Mucosa of descending colon (tissue), 3 donors: ENCODE measurements at regions not wholly inside any gene's neighbourhood (a gene's known extent, or its start where the extent isn't known, plus 50 kb on each side); places are given as distances from the start of the nearest gene placed in this dataset.

Experiments
- ATAC-seq: fragments of 200-7000 bp; cut with Tn5 transposase; one replicate; pipeline ENCODE4 v1.9.1; 2020; ENCODE audit warnings: mild to moderate bottlenecking, moderate library complexity
- DNase-seq, 3 donors: peaks; one replicate each; pipeline ENCODE4 v3.0.0-alpha.2; 2020
- H3K36me3 ChIP-seq: fragments of 200-600 bp; one replicate; pipeline ENCODE4 v1.8.0; 2021; ENCODE audit warnings: low read depth, mild to moderate bottlenecking
- H3K4me1 ChIP-seq: fragments of 200-600 bp; one replicate; pipeline ENCODE4 v1.8.0; 2021; ENCODE audit warnings: low read depth, mild to moderate bottlenecking
- H3K4me3 ChIP-seq: fragments of 200-600 bp; one replicate; pipeline ENCODE4 v1.8.0; 2021; ENCODE audit warnings: mild to moderate bottlenecking
- H3K9me3 ChIP-seq: fragments of 200-600 bp; one replicate; pipeline ENCODE4 v1.8.0; 2021; ENCODE audit warnings: mild to moderate bottlenecking
- CTCF ChIP-seq: fragments of 200-600 bp; IDR thresholded peaks from one replicate; pipeline ENCODE4 v1.8.0; 2022; ENCODE audit warnings: antibody characterized with exemption, mild to moderate bottlenecking
- intact Hi-C, 2 donors: fragments of 100-400 bp; cut with DNase I in 1 of 2; cut with micrococcal nuclease in 1 of 2; formaldehyde crosslinking; loops; one replicate each; pipeline versions ENCODE4 v1.11.0 to v1.11.1; 2022; cut with DNase I, micrococcal nuclease
- donor health status: DM: no; HTN: no; CAD: no; lungs with moderate emphysema.
- donor health status: DM: no; HTN: no; CAD: no.
- donor health status: DM: no; HTN: yes; CAD: no.

GRCh38 chr2:67856866-67857265 lies 205.9 kb downstream of the C1D start:
- H3K4me1 ChIP-seq: no peaks in the 10 kb centered on the region
- intact Hi-C loops: no loop called here

GRCh38 chr2:67857836-67858235 lies 205.0 kb downstream of the C1D start:
- intact Hi-C loops: no loop called here
- no peaks in the 10 kb centered on the region for H3K36me3 ChIP-seq
- ATAC-seq: no peak

More at GRCh38 chr2:67856866-67857265, 205.9 kb downstream of the C1D start:
- no peak for ATAC-seq
- no peak for TF ChIP-seq CTCF
- no peak overlapping the region for H3K4me3 ChIP-seq
- H3K36me3 ChIP-seq: no peaks in the 10 kb centered on the region
- DNase-seq: no peak
- no peaks in the 10 kb centered on the region for H3K9me3 ChIP-seq

GRCh38 chr2:67858886-67859285 lies 203.9 kb downstream of the C1D start:
- Histone ChIP-seq H3K4me3 (no peak overlapping the region), H3K4me1 (no peaks in the 10 kb centered on the region), H3K9me3 (no peaks in the 10 kb centered on the region), H3K36me3 (no peaks in the 10 kb centered on the region)
- no peak for ATAC-seq
- intact Hi-C loops: no loop called here
- no peak for DNase-seq
- TF ChIP-seq CTCF: no peak

More at GRCh38 chr2:67857836-67858235, 205.0 kb downstream of the C1D start:
- no peak for TF ChIP-seq CTCF
- DNase-seq: no peak
- H3K4me3 ChIP-seq: no peak overlapping the region
- H3K9me3 ChIP-seq: no peaks in the 10 kb centered on the region
- H3K4me1 ChIP-seq: no peaks in the 10 kb centered on the region

- Histone ChIP-seq H3K9me3 (no peaks in the 10 kb centered on the region), H3K4me3 (no peak overlapping the region), H3K4me1 (no peaks in the 10 kb centered on the region), H3K36me3 (no peaks in the 10 kb centered on the region)
- TF ChIP-seq CTCF: no peak
- ATAC-seq: no peak
- intact Hi-C loops: no loop called here
- no peak for DNase-seq
Measured at GRCh38 chr2:67865917-67866316, 196.9 kb downstream of the C1D start.

- DNase-seq (no peak), ATAC-seq (no peak)
- intact Hi-C loops: no loop called here
- H3K36me3 ChIP-seq: no peaks in the 10 kb centered on the region
- no peaks in the 10 kb centered on the region for H3K4me1 ChIP-seq
- H3K9me3 ChIP-seq: no peaks in the 10 kb centered on the region
- no peak for TF ChIP-seq CTCF
- H3K4me3 ChIP-seq: no peak overlapping the region
Measured at GRCh38 chr2:67867735-67868134, 195.1 kb downstream of the C1D start.
